ENCODE measurements at regions not wholly inside any gene's neighbourhood (a gene's known extent, or its start where the extent isn't known, plus 50 kb on each side); places are given as distances from the start of the nearest gene placed in this dataset.

- H3K27me3 Mint-ChIP-seq, result no peaks in the 10 kb centered on the region
- H3K36me3 Mint-ChIP-seq (ENCODE audit: low read depth), result no peaks in the 10 kb centered on the region
- ATAC-seq (no peak), DNase-seq (no peak)
- no peak overlapping the region for H3K4me3 Mint-ChIP-seq
- no peak overlapping the region for H3K27ac Mint-ChIP-seq
- no peaks in the 10 kb centered on the region for H3K9me3 ChIP-seq (ENCODE audit: control insufficient read depth, low read length, poor library complexity, severe bottlenecking)
- H3K4me1 Mint-ChIP-seq, result no peaks in the 10 kb centered on the region
These were observed 884.8 kb upstream of the NEGR1 start for GRCh38 chr1:73167009-73167657.

- no peak overlapping the region for H3K4me3 Mint-ChIP-seq
- H3K4me1 Mint-ChIP-seq, result no peaks in the 10 kb centered on the region
- DNase-seq (no peak), ATAC-seq (no peak)
- H3K27ac Mint-ChIP-seq, result no peak overlapping the region
- H3K9me3 ChIP-seq (ENCODE audit: control insufficient read depth, low read length, poor library complexity, severe bottlenecking), result no peaks in the 10 kb centered on the region
- no peaks in the 10 kb centered on the region for H3K27me3 Mint-ChIP-seq
- H3K36me3 Mint-ChIP-seq (ENCODE audit: low read depth), result no peaks in the 10 kb centered on the region
These were observed 880.2 kb upstream of the NEGR1 start for GRCh38 chr1:73162564-73162963.

- H3K9me3 ChIP-seq (ENCODE audit: control insufficient read depth, low read length, poor library complexity, severe bottlenecking), result no peaks in the 10 kb centered on the region
- ATAC-seq, result no peak
- H3K27ac Mint-ChIP-seq, result no peak overlapping the region
These were observed 879.1 kb upstream of the NEGR1 start for GRCh38 chr1:73161418-73161817.

GRCh38 chr1:73160759-73161158, 878.4 kb upstream of the NEGR1 start:
- no peak for DNase-seq
- no peaks in the 10 kb centered on the region for H3K9me3 ChIP-seq (ENCODE audit: control insufficient read depth, low read length, poor library complexity, severe bottlenecking)
- Mint-ChIP-seq H3K4me1 (no peaks in the 10 kb centered on the region), H3K27ac (no peak overlapping the region), H3K27me3 (no peaks in the 10 kb centered on the region), H3K36me3 (ENCODE audit: low read depth) (no peaks in the 10 kb centered on the region), H3K4me3 (no peak overlapping the region)
- no peak for ATAC-seq

More at GRCh38 chr1:73161418-73161817, 879.1 kb upstream of the NEGR1 start:
- no peak for DNase-seq
- Mint-ChIP-seq H3K36me3 (ENCODE audit: low read depth) (no peaks in the 10 kb centered on the region), H3K27me3 (no peaks in the 10 kb centered on the region), H3K4me3 (no peak overlapping the region), H3K4me1 (no peaks in the 10 kb centered on the region)

GRCh38 chr1:73144311-73144710, 862.0 kb upstream of the NEGR1 start:
- H3K9me3 ChIP-seq (ENCODE audit: control insufficient read depth, low read length, poor library complexity, severe bottlenecking), result no peaks in the 10 kb centered on the region
- no peaks in the 10 kb centered on the region for H3K4me1 Mint-ChIP-seq
- no peaks in the 10 kb centered on the region for H3K36me3 Mint-ChIP-seq (ENCODE audit: low read depth)
- H3K27ac Mint-ChIP-seq, result no peak overlapping the region
- no peaks in the 10 kb centered on the region for H3K27me3 Mint-ChIP-seq
- no peak overlapping the region for H3K4me3 Mint-ChIP-seq
- DNase-seq (no peak), ATAC-seq (no peak)

GRCh38 chr1:73136975-73137374, 854.6 kb upstream of the NEGR1 start:
- Mint-ChIP-seq H3K27me3 (no peaks in the 10 kb centered on the region), H3K4me1 (no peaks in the 10 kb centered on the region), H3K36me3 (ENCODE audit: low read depth) (no peaks in the 10 kb centered on the region), H3K27ac (no peak overlapping the region), H3K4me3 (no peak overlapping the region)
- ATAC-seq (no peak), DNase-seq (no peak)
- no peaks in the 10 kb centered on the region for H3K9me3 ChIP-seq (ENCODE audit: control insufficient read depth, low read length, poor library complexity, severe bottlenecking)

GRCh38 chr1:73106931-73107330, 824.6 kb upstream of the NEGR1 start:
- DNase-seq (no peak), ATAC-seq (no peak)
- no peaks in the 10 kb centered on the region for H3K9me3 ChIP-seq (ENCODE audit: control insufficient read depth, low read length, poor library complexity, severe bottlenecking)
- Mint-ChIP-seq H3K27me3 (no peaks in the 10 kb centered on the region), H3K27ac (no peak overlapping the region), H3K4me3 (no peak overlapping the region), H3K36me3 (ENCODE audit: low read depth) (no peaks in the 10 kb centered on the region), H3K4me1 (no peaks in the 10 kb centered on the region)

GRCh38 chr1:73105755-73106154, 823.4 kb upstream of the NEGR1 start:
- Mint-ChIP-seq H3K27me3 (no peaks in the 10 kb centered on the region), H3K4me3 (no peak overlapping the region), H3K36me3 (ENCODE audit: low read depth) (no peaks in the 10 kb centered on the region), H3K4me1 (no peaks in the 10 kb centered on the region), H3K27ac (no peak overlapping the region)
- DNase-seq (no peak), ATAC-seq (no peak)
- no peaks in the 10 kb centered on the region for H3K9me3 ChIP-seq (ENCODE audit: control insufficient read depth, low read length, poor library complexity, severe bottlenecking)

GRCh38 chr1:73104749-73105148, 822.4 kb upstream of the NEGR1 start:
- Mint-ChIP-seq H3K27ac (no peak overlapping the region), H3K4me1 (no peaks in the 10 kb centered on the region), H3K4me3 (no peak overlapping the region), H3K27me3 (no peaks in the 10 kb centered on the region), H3K36me3 (ENCODE audit: low read depth) (no peaks in the 10 kb centered on the region)
- DNase-seq, result no peak
- no peaks in the 10 kb centered on the region for H3K9me3 ChIP-seq (ENCODE audit: control insufficient read depth, low read length, poor library complexity, severe bottlenecking)
- no peak for ATAC-seq

- Mint-ChIP-seq H3K4me3 (no peak overlapping the region), H3K36me3 (ENCODE audit: low read depth) (no peaks in the 10 kb centered on the region), H3K4me1 (no peaks in the 10 kb centered on the region), H3K27ac (no peak overlapping the region), H3K27me3 (no peaks in the 10 kb centered on the region)
- no peaks in the 10 kb centered on the region for H3K9me3 ChIP-seq (ENCODE audit: control insufficient read depth, low read length, poor library complexity, severe bottlenecking)
- ATAC-seq (no peak), DNase-seq (no peak)
These were observed 817.9 kb upstream of the NEGR1 start for GRCh38 chr1:73100216-73100615.

GRCh38 chr1:73097917-73098316, 815.6 kb upstream of the NEGR1 start:
- no peaks in the 10 kb centered on the region for H3K27me3 Mint-ChIP-seq
- no peaks in the 10 kb centered on the region for H3K9me3 ChIP-seq (ENCODE audit: control insufficient read depth, low read length, poor library complexity, severe bottlenecking)
- H3K27ac Mint-ChIP-seq, result no peak overlapping the region
- H3K36me3 Mint-ChIP-seq (ENCODE audit: low read depth), result no peaks in the 10 kb centered on the region
- DNase-seq, result no peak
- no peaks in the 10 kb centered on the region for H3K4me1 Mint-ChIP-seq
- H3K4me3 Mint-ChIP-seq, result no peak overlapping the region
- no peak for ATAC-seq

- Mint-ChIP-seq H3K4me1 (no peaks in the 10 kb centered on the region), H3K36me3 (ENCODE audit: low read depth) (no peaks in the 10 kb centered on the region), H3K27me3 (no peaks in the 10 kb centered on the region), H3K27ac (no peak overlapping the region), H3K4me3 (no peak overlapping the region)
- no peaks in the 10 kb centered on the region for H3K9me3 ChIP-seq (ENCODE audit: control insufficient read depth, low read length, poor library complexity, severe bottlenecking)
- DNase-seq, result no peak
- no peak for ATAC-seq
These were observed 814.5 kb upstream of the NEGR1 start for GRCh38 chr1:73096841-73097240.

- Mint-ChIP-seq H3K4me1 (no peaks in the 10 kb centered on the region), H3K4me3 (no peak overlapping the region), H3K27me3 (no peaks in the 10 kb centered on the region), H3K27ac (no peak overlapping the region), H3K36me3 (ENCODE audit: low read depth) (no peaks in the 10 kb centered on the region)
- no peaks in the 10 kb centered on the region for H3K9me3 ChIP-seq (ENCODE audit: control insufficient read depth, low read length, poor library complexity, severe bottlenecking)
- no peak for DNase-seq
- ATAC-seq, result no peak
These were observed 810.0 kb upstream of the NEGR1 start for GRCh38 chr1:73092383-73092782.

GRCh38 chr1:73066866-73067265, 784.5 kb upstream of the NEGR1 start:
- Mint-ChIP-seq H3K4me1 (no peaks in the 10 kb centered on the region), H3K27me3 (no peaks in the 10 kb centered on the region), H3K4me3 (no peak overlapping the region), H3K36me3 (ENCODE audit: low read depth) (no peaks in the 10 kb centered on the region), H3K27ac (no peak overlapping the region)
- H3K9me3 ChIP-seq (ENCODE audit: control insufficient read depth, low read length, poor library complexity, severe bottlenecking), result no peaks in the 10 kb centered on the region
- ATAC-seq (no peak), DNase-seq (no peak)

Measured in T-helper 17 cell (primary cell).